Activated CD4-positive, alpha-beta T cell treated with anti-CD3 and anti-CD28 coated beads for 36 hours (primary cell): ENCODE measurements at regions not wholly inside any gene's neighbourhood (a gene's known extent, or its start where the extent isn't known, plus 50 kb on each side); places are given as distances from the start of the nearest gene placed in this dataset.
A peak's percentile ranks its signal among the peaks of the same experiment; 100 is the strongest.

Source experiments
- ATAC-seq: fragments of 200-7000 bp; cut with Tn5 transposase; one replicate; pipeline ENCODE4 v1.10.0; 2021; ENCODE audit warnings: mild to moderate bottlenecking, moderate library complexity
- CTCF ChIA-PET: fragments of 350-600 bp; sonication (Branson Sonifier 250); formaldehyde crosslinking; loops from one replicate; lab custom pipeline; 2021; ENCODE audit warnings: antibody characterized with exemption; lab: Charles Lee
- POLR2A ChIA-PET: fragments of 350-600 bp; sonication (Branson Sonifier 250); formaldehyde crosslinking; loops from one replicate; lab custom pipeline; 2021; ENCODE audit warnings: antibody characterized with exemption, inconsistent platforms; lab: Charles Lee
- DNase-seq: peaks from one replicate; pipeline ENCODE4 v3.0.0-alpha.2; 2020
- H3K27ac Mint-ChIP-seq: one replicate; pipeline ENCODE4 v1.8.0; 2021; ENCODE audit warnings: mixed read lengths
- H3K27me3 Mint-ChIP-seq: one replicate; pipeline ENCODE4 v1.8.0; 2021; ENCODE audit warnings: mixed read lengths
- H3K36me3 Mint-ChIP-seq: one replicate; pipeline ENCODE4 v1.8.0; 2021; ENCODE audit warnings: low read depth, mixed read lengths
- H3K4me1 Mint-ChIP-seq: one replicate; pipeline ENCODE4 v1.8.0; 2021; ENCODE audit warnings: mixed read lengths
- H3K4me3 Mint-ChIP-seq: one replicate; pipeline ENCODE4 v1.8.0; 2021; ENCODE audit warnings: mild to moderate bottlenecking, moderate library complexity, mixed read lengths
- H3K9me3 Mint-ChIP-seq: one replicate; pipeline ENCODE4 v1.8.0; 2021; ENCODE audit warnings: low read depth, mixed read lengths
- intact Hi-C, 2 experiments: fragments of 100-400 bp; cut with DNase I in 1 of 2; cut with micrococcal nuclease in 1 of 2; formaldehyde crosslinking; loops; one replicate each; pipeline versions ENCODE4 v1.14.2 to v1.15.1; 2022 to 2024; cut with DNase I, micrococcal nuclease

- intact Hi-C loops: no loop called here
- Mint-ChIP-seq H3K27ac (no peak overlapping the region), H3K4me1 (peaks cover 8% of the 10 kb centered on the region), H3K36me3 (peaks cover 1% of the 10 kb centered on the region), H3K9me3 (no peaks in the 10 kb centered on the region), H3K27me3 (no peaks in the 10 kb centered on the region), H3K4me3 (no peak overlapping the region)
- ATAC-seq (no peak), DNase-seq (no peak)
- ChIA-PET CTCF (interaction anchor here (0.6 to 1.4 kb wide), 4 partner anchors 9 to 24 kb away, joined by 3 to 4 read pairs (median 3); no protein-coding TSS in a partner anchor), POLR2A (no interaction called here)
Observed at GRCh38 chr1:11377001-11377583, 101.9 kb upstream of the DISP3 start.

DNA sequence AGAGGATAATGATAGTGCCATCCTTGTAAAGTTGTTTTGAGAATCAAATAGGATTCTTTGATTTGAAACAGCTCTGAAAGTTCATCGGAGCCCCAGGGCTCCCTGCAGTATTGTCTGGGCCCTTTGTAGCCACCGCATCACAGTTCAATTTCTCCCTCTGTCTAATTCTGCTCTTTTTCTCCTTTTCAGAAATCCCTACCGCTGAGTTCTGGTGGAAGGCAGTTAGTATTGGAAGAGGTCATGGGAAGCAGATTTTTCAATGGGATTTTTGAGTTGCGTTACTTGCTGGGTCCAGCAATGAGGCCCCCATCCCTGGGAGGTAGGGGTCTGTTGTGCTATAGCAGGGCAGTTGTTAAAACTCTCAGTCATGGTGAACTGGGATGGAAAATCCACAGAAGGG, 101.0 kb upstream of the DISP3 start:
- intact Hi-C loops: no loop called here
- DNase-seq: no peak
- ChIA-PET CTCF (interaction anchor here (1.0 to 1.4 kb wide), 2 partner anchors 14 to 16 kb away, joined by 3 read pairs; no protein-coding TSS in a partner anchor), POLR2A (no interaction called here)
- Mint-ChIP-seq H3K27ac (no peak overlapping the region), H3K36me3 (peaks cover 2% of the 10 kb centered on the region), H3K4me1 (peaks cover 12% of the 10 kb centered on the region), H3K9me3 (no peaks in the 10 kb centered on the region), H3K4me3 (no peak overlapping the region), H3K27me3 (no peaks in the 10 kb centered on the region)
- ATAC-seq: no peak

DNA sequence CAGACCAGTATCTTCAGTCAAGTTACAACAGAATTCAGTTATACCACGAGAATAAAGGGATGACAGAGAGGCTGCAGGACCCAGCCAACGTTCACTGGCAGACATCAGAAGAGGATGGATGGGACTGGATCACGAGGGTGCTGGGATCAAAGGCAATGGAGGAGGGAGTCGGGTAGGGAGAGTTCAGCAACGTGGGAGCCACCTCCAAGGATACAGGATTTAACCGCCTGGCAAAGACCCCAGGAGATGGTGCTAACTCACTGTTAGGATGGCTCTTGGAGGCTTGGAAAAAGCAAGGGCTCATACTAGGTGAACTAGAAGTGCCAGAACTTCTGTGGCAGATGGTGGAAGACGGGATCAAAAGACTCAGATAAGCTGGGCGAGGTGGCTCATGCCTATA, 99.1 kb upstream of the DISP3 start:
- ChIA-PET CTCF (no interaction called here), POLR2A (no interaction called here)
- no peak overlapping the region for H3K27ac Mint-ChIP-seq
- H3K36me3 Mint-ChIP-seq: peaks cover 2% of the 10 kb centered on the region
- no peak for DNase-seq
- H3K27me3 Mint-ChIP-seq: no peaks in the 10 kb centered on the region
- no peak overlapping the region for H3K4me3 Mint-ChIP-seq
- H3K4me1 Mint-ChIP-seq: peaks cover 23% of the 10 kb centered on the region
- no peaks in the 10 kb centered on the region for H3K9me3 Mint-ChIP-seq
- ATAC-seq: no peak
- intact Hi-C loops: no loop called here

DNA sequence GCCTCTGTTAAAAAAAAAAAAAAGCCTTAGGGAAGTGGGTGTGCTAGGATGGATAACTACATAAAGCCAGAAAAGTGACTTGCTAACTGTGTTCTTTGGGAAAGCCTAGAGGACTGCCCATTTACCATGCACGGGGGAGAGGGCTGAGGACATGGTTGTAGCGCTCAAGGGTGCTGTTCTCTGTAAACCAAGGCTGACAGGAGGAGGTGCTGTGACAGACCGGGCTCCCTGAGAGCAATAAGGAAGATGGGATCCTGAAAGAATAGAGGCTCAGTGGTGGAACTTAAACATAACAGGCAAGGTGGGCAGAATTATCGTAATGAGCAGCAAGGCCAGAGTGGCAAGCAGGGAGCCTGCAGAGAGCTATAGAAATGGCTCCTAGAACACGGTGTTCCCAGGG, 98.5 kb upstream of the DISP3 start:
- DNase-seq (no peak), ATAC-seq (no peak)
- H3K9me3 Mint-ChIP-seq: no peaks in the 10 kb centered on the region
- H3K4me3 Mint-ChIP-seq: no peak overlapping the region
- intact Hi-C loops: no loop called here
- ChIA-PET CTCF (no interaction called here), POLR2A (no interaction called here)
- H3K36me3 Mint-ChIP-seq: peaks cover 2% of the 10 kb centered on the region
- peaks cover 27% of the 10 kb centered on the region for H3K4me1 Mint-ChIP-seq
- H3K27me3 Mint-ChIP-seq: no peaks in the 10 kb centered on the region
- H3K27ac Mint-ChIP-seq: no peak overlapping the region

DNA sequence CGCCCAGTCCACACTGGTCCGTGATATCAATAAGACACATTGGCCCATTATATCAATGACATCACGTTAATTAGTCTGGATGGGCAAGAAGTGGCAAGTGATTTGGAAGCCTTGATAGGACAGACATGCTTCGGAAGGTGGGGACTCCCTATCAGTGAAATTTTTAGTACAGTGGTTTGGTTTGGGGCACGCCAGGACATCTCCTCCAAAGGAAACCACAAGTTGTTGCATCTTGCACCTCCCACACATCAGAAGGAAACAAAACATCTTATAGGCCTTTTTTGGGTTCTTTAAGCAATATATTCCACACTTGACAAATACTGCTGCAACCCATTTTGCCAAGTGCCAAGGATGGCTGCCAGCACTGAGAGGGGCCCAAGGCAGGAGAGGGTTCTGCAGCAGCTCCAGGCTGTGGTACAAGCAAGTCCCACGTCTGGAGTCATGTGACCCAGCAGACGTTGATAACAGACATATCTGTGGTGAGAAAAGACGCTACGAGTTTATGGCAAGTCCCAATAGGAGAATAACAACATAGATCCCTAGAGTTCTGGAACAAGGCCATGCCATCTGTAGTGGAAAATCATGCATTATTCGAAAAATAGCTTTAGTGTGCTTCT, 95.3 kb upstream of the DISP3 start:
- Mint-ChIP-seq H3K36me3 (peaks cover 2% of the 10 kb centered on the region), H3K27ac (peak overlapping the region; percentile 8), H3K4me1 (peaks cover 27% of the 10 kb centered on the region), H3K27me3 (no peaks in the 10 kb centered on the region), H3K4me3 (no peak overlapping the region), H3K9me3 (no peaks in the 10 kb centered on the region)
- CTCF ChIA-PET: interaction anchor here (0.8 to 1.4 kb wide), 2 partner anchors 8 to 346 kb away, joined by 3 to 4 read pairs; no protein-coding TSS in a partner anchor
- POLR2A ChIA-PET: no interaction called here
- ATAC-seq (peak; percentile 50), DNase-seq (peak; percentile 32)
- intact Hi-C loops: no loop called here

GRCh38 chr1:11384170-11384554, 94.8 kb upstream of the DISP3 start:
- CTCF ChIA-PET: interaction anchor here (0.8 to 1.4 kb wide), 2 partner anchors 9 to 346 kb away, joined by 3 to 4 read pairs; no protein-coding TSS in a partner anchor
- H3K9me3 Mint-ChIP-seq: no peaks in the 10 kb centered on the region
- intact Hi-C loops: no loop called here
- POLR2A ChIA-PET: no interaction called here
- peak overlapping the region; percentile 63 for H3K27ac Mint-ChIP-seq
- H3K4me1 Mint-ChIP-seq: peaks cover 27% of the 10 kb centered on the region
- no peak overlapping the region for H3K4me3 Mint-ChIP-seq
- H3K36me3 Mint-ChIP-seq: peaks cover 2% of the 10 kb centered on the region
- DNase-seq: peak; percentile 17
- H3K27me3 Mint-ChIP-seq: no peaks in the 10 kb centered on the region
- peak; percentile 94 for ATAC-seq

DNA sequence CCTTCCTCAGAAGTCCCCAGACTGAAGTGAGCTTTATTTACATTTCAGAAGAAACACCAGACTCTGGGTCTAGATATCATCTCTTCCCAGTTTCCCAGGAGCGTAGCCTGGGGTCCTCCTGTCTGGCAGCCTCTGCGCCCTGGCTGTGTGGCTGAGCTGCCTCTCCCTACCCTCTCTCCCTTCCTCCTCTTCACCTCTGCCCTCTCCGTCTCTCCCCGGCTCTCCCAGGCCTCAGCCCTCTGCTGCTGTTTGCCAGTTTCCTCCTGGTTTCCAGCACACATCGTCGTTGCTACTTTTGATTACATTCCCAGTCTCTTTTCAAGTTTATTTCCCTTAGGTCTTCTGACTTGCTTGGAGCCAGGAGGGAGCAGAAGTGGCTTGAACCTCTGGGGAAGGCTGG, 91.1 kb upstream of the DISP3 start:
- ChIA-PET POLR2A (interaction anchor here (0.6 kb wide), 1 partner anchor 220 kb away, joined by 3 read pairs; no protein-coding TSS in a partner anchor), CTCF (no interaction called here)
- ATAC-seq: no peak
- peaks cover 22% of the 10 kb centered on the region for H3K4me1 Mint-ChIP-seq
- no peak for DNase-seq
- H3K36me3 Mint-ChIP-seq: no peaks in the 10 kb centered on the region
- no peaks in the 10 kb centered on the region for H3K27me3 Mint-ChIP-seq
- no peak overlapping the region for H3K27ac Mint-ChIP-seq
- H3K4me3 Mint-ChIP-seq: no peak overlapping the region
- intact Hi-C loops: no loop called here
- H3K9me3 Mint-ChIP-seq: no peaks in the 10 kb centered on the region

GRCh38 chr1:11388617-11389016, 90.3 kb upstream of the DISP3 start:
- Mint-ChIP-seq H3K4me3 (no peak overlapping the region), H3K27me3 (no peaks in the 10 kb centered on the region), H3K4me1 (peaks cover 15% of the 10 kb centered on the region), H3K9me3 (no peaks in the 10 kb centered on the region), H3K36me3 (no peaks in the 10 kb centered on the region), H3K27ac (no peak overlapping the region)
- POLR2A ChIA-PET: no interaction called here
- intact Hi-C loops: no loop called here
- ATAC-seq: no peak
- CTCF ChIA-PET: interaction anchor here (0.6 kb wide), 1 partner anchor 164 kb away, joined by 3 read pairs; no protein-coding TSS in a partner anchor
- no peak for DNase-seq

- H3K27me3 Mint-ChIP-seq: peaks cover 6% of the 10 kb centered on the region
- no peaks in the 10 kb centered on the region for H3K4me1 Mint-ChIP-seq
- ChIA-PET POLR2A (no interaction called here), CTCF (no interaction called here)
- no peak for DNase-seq
- no peaks in the 10 kb centered on the region for H3K36me3 Mint-ChIP-seq
- H3K27ac Mint-ChIP-seq: no peak overlapping the region
- no peaks in the 10 kb centered on the region for H3K9me3 Mint-ChIP-seq
- no peak for ATAC-seq
- no peak overlapping the region for H3K4me3 Mint-ChIP-seq
- intact Hi-C loops: no loop called here
Observed at GRCh38 chr1:11391327-11391726, 87.6 kb upstream of the DISP3 start.

GRCh38 chr1:11391886-11392285, 87.1 kb upstream of the DISP3 start:
- Mint-ChIP-seq H3K4me1 (no peaks in the 10 kb centered on the region), H3K4me3 (no peak overlapping the region), H3K27me3 (peaks cover 6% of the 10 kb centered on the region), H3K9me3 (no peaks in the 10 kb centered on the region), H3K27ac (no peak overlapping the region), H3K36me3 (no peaks in the 10 kb centered on the region)
- intact Hi-C loops: no loop called here
- ChIA-PET POLR2A (no interaction called here), CTCF (no interaction called here)
- no peak for DNase-seq
- no peak for ATAC-seq

DNA sequence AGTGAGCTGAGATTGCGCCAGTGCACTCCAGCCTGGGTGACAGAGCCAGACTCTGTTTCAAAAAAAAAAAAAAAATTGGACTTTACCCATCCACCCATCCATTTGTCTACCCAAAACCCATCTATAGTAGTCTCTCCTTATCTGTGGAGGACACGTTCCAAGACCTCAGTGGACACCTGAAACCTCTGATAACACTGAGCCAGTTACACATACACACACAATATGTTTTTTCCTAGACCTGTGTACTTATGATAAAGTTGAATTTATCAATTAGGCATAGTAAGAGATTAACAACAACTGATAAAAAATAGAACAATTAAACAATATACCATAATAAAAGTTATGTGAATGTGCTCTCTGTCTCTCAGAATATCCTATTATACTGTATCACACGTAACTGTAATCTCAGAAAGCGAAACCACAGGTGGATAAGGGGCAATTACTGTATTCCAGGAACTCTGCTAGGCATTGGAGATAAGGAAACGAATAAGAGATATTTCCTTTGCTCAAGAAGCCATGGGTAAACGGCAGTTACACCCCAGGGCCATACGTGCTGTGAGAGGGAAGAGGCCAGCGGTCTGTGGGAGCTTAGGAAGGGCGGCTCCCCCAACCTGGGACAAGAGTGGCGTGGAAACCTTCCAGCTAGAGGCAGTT, 84.2 kb upstream of the DISP3 start:
- intact Hi-C loops: no loop called here
- Mint-ChIP-seq H3K27me3 (peaks cover 6% of the 10 kb centered on the region), H3K4me1 (no peaks in the 10 kb centered on the region), H3K27ac (no peak overlapping the region), H3K4me3 (no peak overlapping the region), H3K36me3 (no peaks in the 10 kb centered on the region), H3K9me3 (no peaks in the 10 kb centered on the region)
- ChIA-PET CTCF (interaction anchor here (0.5 kb wide), 1 partner anchor 390 kb away, joined by 3 read pairs; no protein-coding TSS in a partner anchor), POLR2A (no interaction called here)
- ATAC-seq (no peak), DNase-seq (no peak)

GRCh38 chr1:11395616-11396015, 83.3 kb upstream of the DISP3 start:
- Mint-ChIP-seq H3K27ac (no peak overlapping the region), H3K4me3 (no peak overlapping the region), H3K36me3 (no peaks in the 10 kb centered on the region), H3K27me3 (peaks cover 6% of the 10 kb centered on the region), H3K4me1 (no peaks in the 10 kb centered on the region), H3K9me3 (no peaks in the 10 kb centered on the region)
- DNase-seq: no peak
- ChIA-PET POLR2A (interaction anchor here (0.6 kb wide), 1 partner anchor 418 kb away, joined by 6 read pairs; no protein-coding TSS in a partner anchor), CTCF (no interaction called here)
- intact Hi-C loops: no loop called here
- ATAC-seq: no peak
